Gastroesophageal sphincter (tissue), 3 donors: ENCODE measurements at regions not wholly inside any gene's neighbourhood (a gene's known extent, or its start where the extent isn't known, plus 50 kb on each side); places are given as distances from the start of the nearest gene placed in this dataset.

Experiments
- POLR2AphosphoS5 ChIP-seq: sonication (generic); formaldehyde crosslinking; IDR thresholded peaks from one replicate; pipeline ENCODE4 v1.6.1; 2017; ENCODE audit warnings: antibody characterized with exemption
- TF ChIP-seq, protein P1 (sequence below), 4 experiments: fragments of 200-600 bp in 2 of 4; fragments of 450-650 bp in 2 of 4; sonication (generic) in 1 of 4; IDR thresholded peaks; one replicate each; pipeline ENCODE4 v1.5.1; 2017 to 2019; ENCODE audit warnings: antibody characterized with exemption in 4 of 4, mild to moderate bottlenecking in 2 of 4, moderate library complexity in 2 of 4

- TF ChIP-seq, protein P1, sequence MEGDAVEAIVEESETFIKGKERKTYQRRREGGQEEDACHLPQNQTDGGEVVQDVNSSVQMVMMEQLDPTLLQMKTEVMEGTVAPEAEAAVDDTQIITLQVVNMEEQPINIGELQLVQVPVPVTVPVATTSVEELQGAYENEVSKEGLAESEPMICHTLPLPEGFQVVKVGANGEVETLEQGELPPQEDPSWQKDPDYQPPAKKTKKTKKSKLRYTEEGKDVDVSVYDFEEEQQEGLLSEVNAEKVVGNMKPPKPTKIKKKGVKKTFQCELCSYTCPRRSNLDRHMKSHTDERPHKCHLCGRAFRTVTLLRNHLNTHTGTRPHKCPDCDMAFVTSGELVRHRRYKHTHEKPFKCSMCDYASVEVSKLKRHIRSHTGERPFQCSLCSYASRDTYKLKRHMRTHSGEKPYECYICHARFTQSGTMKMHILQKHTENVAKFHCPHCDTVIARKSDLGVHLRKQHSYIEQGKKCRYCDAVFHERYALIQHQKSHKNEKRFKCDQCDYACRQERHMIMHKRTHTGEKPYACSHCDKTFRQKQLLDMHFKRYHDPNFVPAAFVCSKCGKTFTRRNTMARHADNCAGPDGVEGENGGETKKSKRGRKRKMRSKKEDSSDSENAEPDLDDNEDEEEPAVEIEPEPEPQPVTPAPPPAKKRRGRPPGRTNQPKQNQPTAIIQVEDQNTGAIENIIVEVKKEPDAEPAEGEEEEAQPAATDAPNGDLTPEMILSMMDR (IDR thresholded peaks at IDR 0.05) = no peak
- TF ChIP-seq POLR2AphosphoS5 = no peak
Observed at GRCh38 chr11:109851780-109852390, 241.3 kb upstream of the ZC3H12C start.
